ENCODE measurements at regions not wholly inside any gene's neighbourhood (a gene's known extent, or its start where the extent isn't known, plus 50 kb on each side); places are given as distances from the start of the nearest gene placed in this dataset.

- DNase-seq: no peak
Observed at GRCh38 chr6:11633741-11634509, 96.4 kb downstream of the TMEM170B start.

GRCh38 chr6:11634948-11635347, 97.4 kb downstream of the TMEM170B start:
- no peak for DNase-seq

GRCh38 chr6:11636121-11636520, 98.6 kb downstream of the TMEM170B start:
- DNase-seq: no peak

GRCh38 chr6:11637266-11637665, 99.7 kb downstream of the TMEM170B start:
- no peak for DNase-seq

- DNase-seq: no peak
Observed at GRCh38 chr6:11639376-11640235, 102.1 kb downstream of the TMEM170B start.

- no peak for DNase-seq
Observed at GRCh38 chr6:11640486-11640885, 102.9 kb downstream of the TMEM170B start.

- DNase-seq: no peak
Observed at GRCh38 chr6:11644071-11644470, 106.5 kb downstream of the TMEM170B start.

- no peak for DNase-seq
Observed at GRCh38 chr6:11644601-11645000, 107.1 kb downstream of the TMEM170B start.

GRCh38 chr6:11645016-11645415, 107.5 kb downstream of the TMEM170B start:
- no peak for DNase-seq

- DNase-seq: no peak
Observed at GRCh38 chr6:11648436-11648775, 110.9 kb downstream of the TMEM170B start.

- no peak for DNase-seq
Observed at GRCh38 chr6:11648889-11649288, 111.3 kb downstream of the TMEM170B start.

GRCh38 chr6:11650025-11650696, 112.6 kb downstream of the TMEM170B start:
- no peak for DNase-seq

GRCh38 chr6:11650711-11651110, 113.2 kb downstream of the TMEM170B start:
- DNase-seq: no peak

- peak in 3 of 4 experiments; percentile 16 to 47 (median 42) for DNase-seq
Observed at GRCh38 chr6:11653028-11653583, 115.6 kb downstream of the TMEM170B start.

- no peak for DNase-seq
Observed at GRCh38 chr6:11654876-11655275, 117.3 kb downstream of the TMEM170B start.

- no peak for DNase-seq
Observed at GRCh38 chr6:11656491-11656890, 118.9 kb downstream of the TMEM170B start.

GRCh38 chr6:11659757-11660156, 118.8 kb downstream of the ADTRP start:
- no peak for DNase-seq

- no peak for DNase-seq
Observed at GRCh38 chr6:11662323-11662722, 116.3 kb downstream of the ADTRP start.

- no peak for DNase-seq
Observed at GRCh38 chr6:11663519-11663918, 115.1 kb downstream of the ADTRP start.

All from activated CD4-positive, CD25-positive, alpha-beta regulatory T cell (primary cell).